Heart left ventricle (tissue), 16 donors: ENCODE measurements at regions not wholly inside any gene's neighbourhood (a gene's known extent, or its start where the extent isn't known, plus 50 kb on each side); places are given as distances from the start of the nearest gene placed in this dataset.
A peak's percentile ranks its signal among the peaks of the same experiment; 100 is the strongest.

Experiments used
- ATAC-seq, 4 donors: fragments of 200-7000 bp; cut with Tn5 transposase; one replicate each; pipeline ENCODE4 v1.9.1; 2020 to 2022; ENCODE audit warnings: moderate library complexity in 4 of 4, mild to moderate bottlenecking in 3 of 4, moderate number of reproducible peaks in 1 of 4
- DNase-seq, 5 donors: peaks; one replicate each; pipeline ENCODE4 v3.0.0-alpha.2; 2020
- H3K27ac ChIP-seq, 12 donors: fragments of 200-600 bp; sonication (generic) in 4 of 12; one replicate each; pipeline versions ENCODE4 v1.5.0 to v1.8.0; 2016 to 2022; ENCODE audit warnings: mild to moderate bottlenecking in 2 of 12
- H3K27me3 ChIP-seq, 9 donors: fragments of 200-600 bp; sonication (generic) in 2 of 9; one replicate each; pipeline versions ENCODE4 v1.5.1 to v1.8.0; 2016 to 2022; ENCODE audit warnings: mild to moderate bottlenecking in 3 of 9
- H3K36me3 ChIP-seq, 9 donors: fragments of 200-600 bp; sonication (generic) in 2 of 9; one replicate each; pipeline versions ENCODE4 v1.5.0 to v1.8.0; 2018 to 2022; ENCODE audit warnings: mild to moderate bottlenecking in 2 of 9
- H3K4me1 ChIP-seq, 12 donors: fragments of 200-600 bp; sonication (generic) in 4 of 12; one replicate each; pipeline versions ENCODE4 v1.5.0 to v1.8.0; 2016 to 2022; ENCODE audit warnings: mild to moderate bottlenecking in 3 of 12
- H3K4me3 ChIP-seq, 12 donors: fragments of 200-600 bp; sonication (generic) in 4 of 12; one replicate each; pipeline versions ENCODE4 v1.5.0 to v1.8.0; 2017 to 2022; ENCODE audit warnings: mild to moderate bottlenecking in 9 of 12, moderate library complexity in 4 of 12
- H3K9me3 ChIP-seq, 12 donors: fragments of 200-600 bp; sonication (generic) in 4 of 12; one replicate each; pipeline versions ENCODE4 v1.5.0 to v1.8.0; 2016 to 2022; ENCODE audit warnings: mild to moderate bottlenecking in 1 of 12
- POLR2A ChIP-seq, 2 donors: fragments of 450-650 bp; IDR thresholded peaks; one replicate each; pipeline ENCODE4 v1.6.1; 2017; ENCODE audit warnings: antibody characterized with exemption in 2 of 2, mild to moderate bottlenecking in 2 of 2, moderate library complexity in 2 of 2
- WGBS, 4 donors: extraction: QIAGEN DNeasy Blood & Tissue Kit in 2 of 4; methylation state at CpG; one replicate each; pipeline versions ENCODE4 v1.1.5 to v1.1.7; 2013 to 2018; 5-methylcytosine and 5-hydroxymethylcytosine counted together
- intact Hi-C, 10 donors: fragments of 100-400 bp; cut with DNase I; formaldehyde crosslinking; loops; one replicate each; pipeline versions ENCODE4 v1.11.1 to v1.14.2; 2022
- TF ChIP-seq, protein P1 (sequence below), 12 donors: fragments of 200-600 bp; sonication (generic) in 4 of 12; IDR thresholded peaks; one replicate each; pipeline versions ENCODE4 v1.5.0 to v1.8.0; 2018 to 2022; ENCODE audit warnings: antibody characterized with exemption in 12 of 12, mild to moderate bottlenecking in 5 of 12
- donor health status: ischemic (EF 13 %, LVEDD 7.1; RV severe dilation, severe dysfunction).
- donor health status: healthy with polysubstance abuse.
- donor health status: DM: no; HTN: yes; CAD: no.
- donor health status: DM: no; HTN: no; CAD: no.
- donor health status: ischemic (EF 25% LVEDD 6.9; RV normal size, moderate dysfunction).
- donor health status: ischemic (EF 25% LVEDD 5.7; RV mildly dilated, moderate dysfunction).
- donor health status: healthy.
- donor health status: DM: yes; HTN: yes; CAD: no.
- donor health status: ischemic (EF 35%, LVEDD 5.7; RV mildly dilated, moderate dysfunction).
- donor health status: nonischemic (EF 11% LVEDD 7.7; RV severe dilation, severe dysfunction).
- donor health status: DM: yes; HTN: yes; CAD: no.
- donor health status: PGD.
- donor health status: ischemic (EF 29% LVEDD 5.4; RV normal size, mild dysfunction).
- donor health status: nonischemic (EF 23%, LVEDD 6.1; RV moderate dilation, normal function).

DNA sequence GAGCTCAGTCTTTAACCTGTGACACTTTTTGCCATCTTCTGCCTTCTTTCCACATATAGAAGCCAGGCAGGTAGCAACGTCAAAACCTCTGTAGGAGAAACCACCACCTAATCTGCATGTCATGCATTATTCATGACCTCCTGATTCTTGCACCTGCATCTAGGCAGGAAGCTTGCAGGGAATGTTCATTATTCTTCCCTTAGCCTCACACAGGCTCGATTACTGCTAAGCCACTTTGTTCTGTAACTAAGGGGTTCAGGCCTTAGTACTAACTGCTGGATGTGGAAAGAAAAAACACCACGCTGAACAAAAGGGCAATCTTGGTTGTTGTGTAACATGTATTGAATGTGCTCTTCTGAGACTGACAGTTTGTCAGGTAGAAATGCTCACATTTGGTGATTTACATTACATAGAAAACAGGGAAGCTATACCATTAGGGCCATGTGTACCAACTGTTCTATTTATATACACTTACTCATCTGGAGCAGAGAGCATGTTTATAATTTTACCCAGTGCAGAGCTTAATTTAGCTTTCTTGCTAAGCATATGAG is 366.9 kb downstream of the KLF12 start:
- 29 to 51% (median 46%) methylated on average over 3 of the region's 3 CpGs for WGBS, 4 donors
- TF ChIP-seq POLR2A (IDR thresholded peaks at IDR 0.05) = no peak
- TF ChIP-seq, protein P1, sequence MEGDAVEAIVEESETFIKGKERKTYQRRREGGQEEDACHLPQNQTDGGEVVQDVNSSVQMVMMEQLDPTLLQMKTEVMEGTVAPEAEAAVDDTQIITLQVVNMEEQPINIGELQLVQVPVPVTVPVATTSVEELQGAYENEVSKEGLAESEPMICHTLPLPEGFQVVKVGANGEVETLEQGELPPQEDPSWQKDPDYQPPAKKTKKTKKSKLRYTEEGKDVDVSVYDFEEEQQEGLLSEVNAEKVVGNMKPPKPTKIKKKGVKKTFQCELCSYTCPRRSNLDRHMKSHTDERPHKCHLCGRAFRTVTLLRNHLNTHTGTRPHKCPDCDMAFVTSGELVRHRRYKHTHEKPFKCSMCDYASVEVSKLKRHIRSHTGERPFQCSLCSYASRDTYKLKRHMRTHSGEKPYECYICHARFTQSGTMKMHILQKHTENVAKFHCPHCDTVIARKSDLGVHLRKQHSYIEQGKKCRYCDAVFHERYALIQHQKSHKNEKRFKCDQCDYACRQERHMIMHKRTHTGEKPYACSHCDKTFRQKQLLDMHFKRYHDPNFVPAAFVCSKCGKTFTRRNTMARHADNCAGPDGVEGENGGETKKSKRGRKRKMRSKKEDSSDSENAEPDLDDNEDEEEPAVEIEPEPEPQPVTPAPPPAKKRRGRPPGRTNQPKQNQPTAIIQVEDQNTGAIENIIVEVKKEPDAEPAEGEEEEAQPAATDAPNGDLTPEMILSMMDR (IDR thresholded peaks at IDR 0.05) = no peak
- peak in 3 of 4 donors; percentile 51 to 59 (median 51) for ATAC-seq
- peak overlapping the region in 11 of 12 donors; percentile 2 to 77 (median 68) for H3K27ac ChIP-seq
- peaks cover 0 to 10% (median 0%) of the 10 kb centered on the region in 9 donors for H3K36me3 ChIP-seq
- no peak for DNase-seq
- intact Hi-C loops = loop anchor here in 2 of 10 donors (10.0 kb wide), 2 partner anchors 368 to 1448 kb away; partner anchors contain the start of gene KLF12 (in 2 of the 2)
- H3K9me3 ChIP-seq = no peaks in the 10 kb centered on the region
- no peak overlapping the region for H3K4me3 ChIP-seq
- peaks cover 8 to 37% (median 32%) of the 10 kb centered on the region in 12 donors for H3K4me1 ChIP-seq
- H3K27me3 ChIP-seq = no peaks in the 10 kb centered on the region

DNA sequence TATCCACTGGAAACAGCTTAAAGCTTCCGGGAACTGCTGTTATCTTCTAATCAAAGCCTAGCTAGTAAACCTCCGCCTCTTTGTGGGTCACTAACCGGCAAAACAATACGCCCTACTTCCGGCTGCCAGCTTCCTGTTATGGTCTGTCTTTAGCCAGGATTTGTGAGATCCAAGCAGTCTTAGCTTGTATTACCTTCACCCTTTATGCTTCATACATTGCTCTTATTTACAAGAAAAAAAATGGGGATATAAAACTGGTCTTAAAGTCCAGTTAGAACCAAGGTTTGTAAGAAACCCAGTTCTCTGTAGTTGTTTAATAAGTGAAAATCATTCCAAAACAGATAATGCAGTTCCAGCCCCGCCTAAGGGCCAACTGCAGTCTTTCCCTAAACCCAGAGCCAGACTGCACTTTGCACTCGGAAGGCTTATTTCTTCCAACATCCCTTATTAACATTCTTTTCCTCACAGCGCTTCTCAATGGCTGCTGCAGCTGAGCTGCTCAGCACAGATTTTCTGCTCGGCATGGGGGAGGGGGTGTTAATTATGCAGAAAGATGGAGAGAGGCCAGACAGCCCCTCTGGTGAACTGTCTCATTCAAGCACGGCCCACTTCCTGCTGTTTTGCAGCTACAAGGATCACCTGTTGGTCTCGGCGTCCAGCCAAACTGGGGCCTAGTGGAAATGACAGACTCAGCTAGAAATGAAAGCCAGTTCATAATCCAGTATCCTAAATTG is 368.4 kb downstream of the KLF12 start:
- Histone ChIP-seq H3K4me1 (peaks cover 8 to 37% (median 32%) of the 10 kb centered on the region in 12 donors), H3K27me3 (no peaks in the 10 kb centered on the region), H3K4me3 (peak overlapping the region in 9 of 12 donors; percentile 8 to 34 (median 22)), H3K27ac (peak overlapping the region; percentile 19 to 77 (median 66)), H3K9me3 (no peaks in the 10 kb centered on the region), H3K36me3 (peaks cover 0 to 10% (median 0%) of the 10 kb centered on the region in 9 donors)
- DNase-seq (peak; percentile 86 to 93 (median 90)), ATAC-seq (peak; percentile 68 to 88 (median 78))
- 11 to 15% (median 12%) methylated on average over 12 of the region's 12 CpGs for WGBS, 4 donors
- intact Hi-C loops = loop anchor here in 2 of 10 donors (10.0 kb wide), 2 partner anchors 369 to 1449 kb away; partner anchors contain the start of gene KLF12 (in 2 of the 2)
- no peak for TF ChIP-seq POLR2A (IDR thresholded peaks at IDR 0.05)
- TF ChIP-seq, protein P1 (IDR thresholded peaks at IDR 0.05) = no peak

DNA sequence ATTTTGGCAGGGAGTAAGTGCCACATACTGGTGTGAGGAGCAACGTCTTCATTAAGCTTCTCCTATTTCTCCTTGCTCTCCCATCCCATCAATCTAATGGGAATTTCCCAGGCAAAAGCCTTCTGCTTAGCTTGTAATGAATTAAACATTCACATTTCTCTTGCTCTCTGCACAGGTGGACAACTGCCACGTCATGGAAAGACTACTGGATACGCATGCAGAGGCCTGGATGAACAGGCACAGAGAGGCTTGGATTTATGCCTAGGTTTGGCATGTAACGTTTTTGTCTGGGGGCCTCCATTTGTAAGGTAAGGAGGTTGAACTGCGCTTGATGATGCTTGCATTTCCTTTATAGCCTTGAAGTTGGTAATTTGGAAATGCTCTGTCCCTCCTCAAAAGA is 374.8 kb downstream of the KLF12 start:
- H3K4me3 ChIP-seq = no peak overlapping the region
- peaks cover 0 to 8% (median 0%) of the 10 kb centered on the region in 12 donors for H3K4me1 ChIP-seq
- peaks cover 0 to 10% (median 0%) of the 10 kb centered on the region in 9 donors for H3K36me3 ChIP-seq
- 85 to 89% (median 85%) methylated on average over 5 of the region's 5 CpGs for WGBS, 4 donors
- no peak overlapping the region for H3K27ac ChIP-seq
- ATAC-seq = no peak
- intact Hi-C loops = loop anchor here in 8 of 10 donors (5.0 to 10.0 kb wide), 10 partner anchors 65 to 1465 kb away; partner anchors contain the start of gene KLF12 (in 1 of the 8)
- H3K9me3 ChIP-seq = no peaks in the 10 kb centered on the region
- TF ChIP-seq POLR2A (IDR thresholded peaks at IDR 0.05) = no peak
- TF ChIP-seq, protein P1 (IDR thresholded peaks at IDR 0.05) = no peak
- DNase-seq = no peak
- no peaks in the 10 kb centered on the region for H3K27me3 ChIP-seq
